Neural progenitor cell (in vitro differentiated cells): ENCODE measurements at regions not wholly inside any gene's neighbourhood (a gene's known extent, or its start where the extent isn't known, plus 50 kb on each side); places are given as distances from the start of the nearest gene placed in this dataset.

Source experiments
- DNase-seq: peaks from one replicate; pipeline ENCODE4 v3.0.0-alpha.2; 2016; ENCODE audit warnings: low spot score
- H2AFZ ChIP-seq: fragments of 200-600 bp; sonication (generic); replicated peaks from 2 replicates; pipeline ENCODE4 v1.6.1; 2016; ENCODE audit warnings: antibody characterized with exemption
- H3F3A ChIP-seq: fragments of 200-600 bp; sonication (generic); 2 replicates; pipeline ENCODE4 v1.6.1; 2016; ENCODE audit warnings: antibody characterized with exemption, low read depth
- H3K27ac ChIP-seq: fragments of 200-600 bp; sonication (generic); 2 replicates; pipeline ENCODE4 v1.5.1; 2016; ENCODE audit warnings: mild to moderate bottlenecking
- H3K27me3 ChIP-seq: fragments of 200-600 bp; sonication (generic); 2 replicates; pipeline ENCODE4 v1.6.1; 2016; ENCODE audit warnings: mild to moderate bottlenecking, moderate library complexity
- H3K36me3 ChIP-seq: fragments of 200-600 bp; sonication (generic); 2 replicates; pipeline ENCODE4 v1.5.1; 2016
- H3K4me1 ChIP-seq: fragments of 200-600 bp; sonication (generic); 2 replicates; pipeline ENCODE4 v1.6.1; 2016; ENCODE audit warnings: mixed run types
- H3K4me2 ChIP-seq: fragments of 200-600 bp; sonication (generic); 2 replicates; pipeline ENCODE4 v1.6.1; 2016
- H3K4me3 ChIP-seq: fragments of 200-600 bp; sonication (generic); 2 replicates; pipeline ENCODE4 v1.5.1; 2016
- H3K79me2 ChIP-seq: fragments of 200-600 bp; sonication (generic); 2 replicates; pipeline ENCODE4 v1.6.1; 2016; ENCODE audit warnings: low read depth
- H3K9ac ChIP-seq: fragments of 200-600 bp; sonication (generic); 2 replicates; pipeline ENCODE4 v1.6.1; 2016
- H3K9me3 ChIP-seq: fragments of 200-600 bp; sonication (generic); 2 replicates; pipeline ENCODE4 v1.5.1; 2016; ENCODE audit warnings: low read depth
- H4K20me1 ChIP-seq: fragments of 200-600 bp; sonication (generic); 2 replicates; pipeline ENCODE4 v1.6.1; 2016; ENCODE audit warnings: low read depth
- H3K27ac Mint-ChIP-seq: 3 replicates; pipeline ENCODE4 v1.8.0; 2021; ENCODE audit warnings: mixed read lengths
- H3K27me3 Mint-ChIP-seq: 2 replicates; pipeline ENCODE4 v1.8.0; 2022; ENCODE audit warnings: low read depth, mild to moderate bottlenecking, inconsistent platforms, moderate library complexity, mixed read lengths; ENCODE audit not compliant: insufficient read depth
- H3K36me3 Mint-ChIP-seq: 3 replicates; pipeline ENCODE4 v1.8.0; 2021; ENCODE audit warnings: mixed read lengths
- H3K4me1 Mint-ChIP-seq: 3 replicates; pipeline ENCODE4 v1.8.0; 2021; ENCODE audit warnings: mixed read lengths
- H3K4me3 Mint-ChIP-seq: 3 replicates; pipeline ENCODE4 v1.8.0; 2021; ENCODE audit warnings: mild to moderate bottlenecking, moderate library complexity, mixed read lengths
- H3K9me3 Mint-ChIP-seq: 3 replicates; pipeline ENCODE4 v1.8.0; 2020; ENCODE audit warnings: mixed read lengths
- EZH2 ChIP-seq: fragments of 200-600 bp; sonication (generic); IDR thresholded peaks from 2 replicates; pipeline ENCODE4 v1.6.1; 2017; ENCODE audit warnings: antibody characterized with exemption, mild to moderate bottlenecking, moderate library complexity
- EZH2phosphoT487 ChIP-seq: fragments of 200-600 bp; sonication (generic); IDR thresholded peaks from 2 replicates; pipeline ENCODE4 v1.6.1; 2017; ENCODE audit warnings: antibody characterized with exemption
- TF ChIP-seq, protein P1 (sequence below): fragments of 200-600 bp; sonication (generic); IDR thresholded peaks from 2 replicates; pipeline ENCODE4 v1.5.1; 2017; ENCODE audit warnings: antibody characterized with exemption, mild to moderate bottlenecking

DNA sequence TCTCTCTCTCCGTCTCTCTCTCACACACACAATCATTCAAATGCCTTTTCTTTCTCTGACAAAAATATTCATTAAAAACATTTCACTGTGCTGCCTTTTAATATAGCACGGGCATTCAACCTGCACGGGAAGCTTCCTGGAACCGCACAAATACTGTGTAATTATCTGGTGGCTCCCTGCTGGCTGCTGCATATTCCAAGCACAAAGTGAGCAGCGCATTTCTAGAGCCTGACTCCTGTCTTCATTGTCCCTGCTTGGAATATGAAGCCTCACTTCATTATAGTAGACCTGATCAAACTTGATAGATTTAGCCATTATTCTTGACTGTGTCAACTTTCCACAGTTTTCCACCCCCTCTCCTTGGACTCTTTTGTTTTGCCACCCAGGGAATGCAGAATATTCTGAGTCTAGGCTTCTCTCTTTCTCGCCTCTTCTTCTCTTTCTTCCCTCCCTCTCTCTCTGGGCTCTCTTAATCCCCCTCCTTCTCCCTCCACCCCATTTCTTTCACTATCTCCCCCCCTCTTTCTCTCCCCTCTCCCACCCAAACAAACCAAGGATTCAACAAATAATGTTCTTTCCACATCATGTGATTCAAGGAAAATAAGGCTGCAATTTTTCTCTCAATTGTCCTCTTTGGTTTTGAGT, 672.1 kb upstream of the FANCL start:
- H3F3A ChIP-seq, result no peaks in the 10 kb centered on the region
- Mint-ChIP-seq H3K36me3 (no peaks in the 10 kb centered on the region), H3K27ac (peak overlapping the region; percentile 94), H3K27me3 (peaks cover 2% of the 10 kb centered on the region), H3K9me3 (no peaks in the 10 kb centered on the region), H3K4me1 (peaks cover 64% of the 10 kb centered on the region), H3K4me3 (peak overlapping the region; percentile 8)
- H3K36me3 ChIP-seq, result no peaks in the 10 kb centered on the region
- H3K27ac ChIP-seq, result no peak overlapping the region
- no peaks in the 10 kb centered on the region for H3K79me2 ChIP-seq
- H2AFZ ChIP-seq, result no peak overlapping the region
- no peak overlapping the region for H3K9ac ChIP-seq
- DNase-seq, result peak; percentile 48
- no peaks in the 10 kb centered on the region for H3K9me3 ChIP-seq
- no peak overlapping the region for H3K4me3 ChIP-seq
- TF ChIP-seq, protein P1, sequence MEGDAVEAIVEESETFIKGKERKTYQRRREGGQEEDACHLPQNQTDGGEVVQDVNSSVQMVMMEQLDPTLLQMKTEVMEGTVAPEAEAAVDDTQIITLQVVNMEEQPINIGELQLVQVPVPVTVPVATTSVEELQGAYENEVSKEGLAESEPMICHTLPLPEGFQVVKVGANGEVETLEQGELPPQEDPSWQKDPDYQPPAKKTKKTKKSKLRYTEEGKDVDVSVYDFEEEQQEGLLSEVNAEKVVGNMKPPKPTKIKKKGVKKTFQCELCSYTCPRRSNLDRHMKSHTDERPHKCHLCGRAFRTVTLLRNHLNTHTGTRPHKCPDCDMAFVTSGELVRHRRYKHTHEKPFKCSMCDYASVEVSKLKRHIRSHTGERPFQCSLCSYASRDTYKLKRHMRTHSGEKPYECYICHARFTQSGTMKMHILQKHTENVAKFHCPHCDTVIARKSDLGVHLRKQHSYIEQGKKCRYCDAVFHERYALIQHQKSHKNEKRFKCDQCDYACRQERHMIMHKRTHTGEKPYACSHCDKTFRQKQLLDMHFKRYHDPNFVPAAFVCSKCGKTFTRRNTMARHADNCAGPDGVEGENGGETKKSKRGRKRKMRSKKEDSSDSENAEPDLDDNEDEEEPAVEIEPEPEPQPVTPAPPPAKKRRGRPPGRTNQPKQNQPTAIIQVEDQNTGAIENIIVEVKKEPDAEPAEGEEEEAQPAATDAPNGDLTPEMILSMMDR, result no peak
- TF ChIP-seq EZH2phosphoT487 (peak; percentile 51), EZH2 (no peak)
- H3K4me1 ChIP-seq, result peaks cover 32% of the 10 kb centered on the region
- peak overlapping the region; percentile 53 for H3K4me2 ChIP-seq
- H4K20me1 ChIP-seq, result no peaks in the 10 kb centered on the region
- no peaks in the 10 kb centered on the region for H3K27me3 ChIP-seq

- no peaks in the 10 kb centered on the region for H3K36me3 Mint-ChIP-seq
- peaks cover 56% of the 10 kb centered on the region for H3K4me1 Mint-ChIP-seq
- H3K4me1 ChIP-seq, result peaks cover 26% of the 10 kb centered on the region
- H3K36me3 ChIP-seq, result no peaks in the 10 kb centered on the region
- H3K27me3 Mint-ChIP-seq, result peaks cover 2% of the 10 kb centered on the region
- no peak overlapping the region for H3K9ac ChIP-seq
- H3K79me2 ChIP-seq, result no peaks in the 10 kb centered on the region
- no peaks in the 10 kb centered on the region for H4K20me1 ChIP-seq
- H3K9me3 Mint-ChIP-seq, result no peaks in the 10 kb centered on the region
- no peak for DNase-seq
- H2AFZ ChIP-seq, result no peak overlapping the region
- no peaks in the 10 kb centered on the region for H3F3A ChIP-seq
- H3K27ac ChIP-seq, result no peak overlapping the region
- H3K4me2 ChIP-seq, result no peak overlapping the region
- no peaks in the 10 kb centered on the region for H3K9me3 ChIP-seq
- no peak overlapping the region for H3K4me3 Mint-ChIP-seq
- H3K4me3 ChIP-seq, result no peak overlapping the region
- TF ChIP-seq EZH2phosphoT487 (no peak), EZH2 (no peak)
- TF ChIP-seq, protein P1, result no peak
- H3K27ac Mint-ChIP-seq, result peak overlapping the region; percentile 62
- no peaks in the 10 kb centered on the region for H3K27me3 ChIP-seq
Measured at GRCh38 chr2:58911877-58912276, 670.8 kb upstream of the FANCL start.

DNA sequence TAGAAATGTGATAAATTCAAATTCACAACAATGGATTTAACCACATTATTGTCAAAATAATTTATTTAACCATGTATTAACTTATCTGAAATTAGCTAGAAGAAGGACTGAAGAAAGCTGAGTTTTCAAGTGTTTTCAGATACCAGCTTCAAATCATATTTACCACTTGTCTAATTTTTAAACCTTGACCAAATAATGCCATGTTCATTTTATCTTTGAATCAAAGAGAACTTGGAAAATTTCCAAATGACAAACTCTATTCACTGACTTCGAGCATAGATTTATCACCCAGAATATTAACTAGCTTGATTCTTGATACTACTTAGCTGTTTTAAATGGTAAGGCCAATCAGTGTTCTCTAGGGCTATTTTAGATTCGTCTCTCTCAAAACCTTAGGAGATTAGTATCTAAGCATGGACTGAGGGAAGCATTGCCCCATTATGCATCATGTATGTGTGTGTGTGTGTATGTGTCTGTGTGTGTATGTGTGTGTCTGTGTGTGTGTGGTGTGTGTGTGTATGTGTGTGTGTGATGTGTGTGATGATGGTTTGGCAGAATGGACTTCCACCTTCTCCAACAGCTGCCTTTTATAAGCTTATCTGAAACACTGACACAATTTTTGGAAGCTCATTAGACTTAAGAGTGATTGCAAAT, 667.5 kb upstream of the FANCL start:
- Histone ChIP-seq H3K4me2 (no peak overlapping the region), H3K4me1 (peaks cover 26% of the 10 kb centered on the region), H3K9ac (no peak overlapping the region), H3K27me3 (no peaks in the 10 kb centered on the region), H3F3A (no peaks in the 10 kb centered on the region), H4K20me1 (no peaks in the 10 kb centered on the region), H2AFZ (no peak overlapping the region), H3K9me3 (no peaks in the 10 kb centered on the region), H3K79me2 (no peaks in the 10 kb centered on the region), H3K36me3 (no peaks in the 10 kb centered on the region), H3K4me3 (no peak overlapping the region), H3K27ac (no peak overlapping the region)
- no peaks in the 10 kb centered on the region for H3K9me3 Mint-ChIP-seq
- peaks cover 2% of the 10 kb centered on the region for H3K27me3 Mint-ChIP-seq
- no peak for DNase-seq
- TF ChIP-seq EZH2, result no peak
- TF ChIP-seq, protein P1, result no peak
- TF ChIP-seq EZH2phosphoT487, result no peak
- no peak overlapping the region for H3K27ac Mint-ChIP-seq
- H3K4me1 Mint-ChIP-seq, result peaks cover 35% of the 10 kb centered on the region
- no peak overlapping the region for H3K4me3 Mint-ChIP-seq
- no peaks in the 10 kb centered on the region for H3K36me3 Mint-ChIP-seq
